ENCODE measurements at regions not wholly inside any gene's neighbourhood (a gene's known extent, or its start where the extent isn't known, plus 50 kb on each side); places are given as distances from the start of the nearest gene placed in this dataset.

DNA sequence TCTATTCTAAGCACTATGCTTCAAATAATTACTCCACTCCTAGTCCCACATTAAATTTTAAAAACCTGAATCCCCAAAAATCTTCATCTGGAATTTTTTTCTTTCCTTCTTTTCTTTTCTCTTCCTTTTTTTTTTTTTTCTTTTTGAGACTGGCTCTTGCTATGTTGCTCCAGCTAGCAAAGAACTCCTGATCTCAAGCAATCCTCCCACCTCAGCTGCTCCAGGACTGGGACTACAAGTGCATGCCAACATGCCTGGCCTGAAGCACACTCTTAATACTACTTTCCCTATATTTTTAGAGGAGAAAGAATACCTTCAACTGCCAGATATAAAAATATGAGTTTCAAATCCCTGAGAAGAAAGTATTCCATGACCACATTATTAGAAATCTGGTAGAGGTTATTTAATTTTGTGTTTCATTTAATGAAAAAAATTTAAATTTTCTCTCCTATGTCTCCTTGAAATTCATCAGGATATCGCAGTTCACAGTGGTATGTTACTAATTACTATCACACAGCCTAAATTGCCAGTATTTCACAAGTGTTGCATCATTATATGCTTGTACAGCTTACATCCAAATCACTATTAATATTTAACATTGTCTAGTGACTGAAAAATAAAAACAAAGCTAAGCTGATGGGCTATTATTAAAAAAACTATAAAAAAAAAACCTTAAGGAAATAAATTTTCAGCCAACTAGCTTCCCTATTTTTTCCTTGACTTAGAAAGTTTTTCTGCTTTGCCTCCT is 227.8 kb downstream of the NAF1 start:
- H3K4me3 ChIP-seq: no peak overlapping the region

GRCh38 chr4:162935214-162935613 is 231.5 kb downstream of the NAF1 start:
- no peak overlapping the region for H3K4me3 ChIP-seq
- TF ChIP-seq, protein P1, sequence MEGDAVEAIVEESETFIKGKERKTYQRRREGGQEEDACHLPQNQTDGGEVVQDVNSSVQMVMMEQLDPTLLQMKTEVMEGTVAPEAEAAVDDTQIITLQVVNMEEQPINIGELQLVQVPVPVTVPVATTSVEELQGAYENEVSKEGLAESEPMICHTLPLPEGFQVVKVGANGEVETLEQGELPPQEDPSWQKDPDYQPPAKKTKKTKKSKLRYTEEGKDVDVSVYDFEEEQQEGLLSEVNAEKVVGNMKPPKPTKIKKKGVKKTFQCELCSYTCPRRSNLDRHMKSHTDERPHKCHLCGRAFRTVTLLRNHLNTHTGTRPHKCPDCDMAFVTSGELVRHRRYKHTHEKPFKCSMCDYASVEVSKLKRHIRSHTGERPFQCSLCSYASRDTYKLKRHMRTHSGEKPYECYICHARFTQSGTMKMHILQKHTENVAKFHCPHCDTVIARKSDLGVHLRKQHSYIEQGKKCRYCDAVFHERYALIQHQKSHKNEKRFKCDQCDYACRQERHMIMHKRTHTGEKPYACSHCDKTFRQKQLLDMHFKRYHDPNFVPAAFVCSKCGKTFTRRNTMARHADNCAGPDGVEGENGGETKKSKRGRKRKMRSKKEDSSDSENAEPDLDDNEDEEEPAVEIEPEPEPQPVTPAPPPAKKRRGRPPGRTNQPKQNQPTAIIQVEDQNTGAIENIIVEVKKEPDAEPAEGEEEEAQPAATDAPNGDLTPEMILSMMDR (IDR thresholded peaks at IDR 0.05): no peak
- TF ChIP-seq POLR2AphosphoS5 (IDR thresholded peaks at IDR 0.05; ENCODE audit: insufficient read depth in 1 of 2, low read depth in 1 of 2) (no peak), POLR2A (IDR thresholded peaks at IDR 0.05) (no peak)
- H3K4me1 ChIP-seq: no peaks in the 10 kb centered on the region
- no peak for DNase-seq (ENCODE audit: extremely low spot score in 2 of 2)
- no peak overlapping the region for H3K27ac ChIP-seq
- H3K36me3 ChIP-seq: no peaks in the 10 kb centered on the region
- no peaks in the 10 kb centered on the region for H3K9me3 ChIP-seq
- intact Hi-C loops (cut with DNase I): no loop called here
- no peaks in the 10 kb centered on the region for H3K27me3 ChIP-seq

More for the DNA sequence above, 227.8 kb downstream of the NAF1 start:
- intact Hi-C loops (cut with DNase I): no loop called here
- TF ChIP-seq POLR2A (IDR thresholded peaks at IDR 0.05): no peak
- TF ChIP-seq, protein P1 (IDR thresholded peaks at IDR 0.05): no peak
- TF ChIP-seq POLR2AphosphoS5 (IDR thresholded peaks at IDR 0.05; ENCODE audit: insufficient read depth in 1 of 2, low read depth in 1 of 2): no peak
- no peaks in the 10 kb centered on the region for H3K27me3 ChIP-seq
- H3K4me1 ChIP-seq: no peaks in the 10 kb centered on the region
- H3K9me3 ChIP-seq: no peaks in the 10 kb centered on the region
- no peaks in the 10 kb centered on the region for H3K36me3 ChIP-seq
- no peak overlapping the region for H3K27ac ChIP-seq
- DNase-seq (ENCODE audit: extremely low spot score in 2 of 2): no peak

- intact Hi-C loops (cut with DNase I): no loop called here
- H3K4me1 ChIP-seq: no peaks in the 10 kb centered on the region
- no peaks in the 10 kb centered on the region for H3K9me3 ChIP-seq
- TF ChIP-seq POLR2A (IDR thresholded peaks at IDR 0.05) (no peak), POLR2AphosphoS5 (IDR thresholded peaks at IDR 0.05; ENCODE audit: insufficient read depth in 1 of 2, low read depth in 1 of 2) (no peak)
- TF ChIP-seq, protein P1 (IDR thresholded peaks at IDR 0.05): no peak
- no peaks in the 10 kb centered on the region for H3K27me3 ChIP-seq
- DNase-seq (ENCODE audit: extremely low spot score in 2 of 2): no peak
- H3K36me3 ChIP-seq: no peaks in the 10 kb centered on the region
- H3K27ac ChIP-seq: no peak overlapping the region
- H3K4me3 ChIP-seq: no peak overlapping the region
These were observed 235.4 kb downstream of the NAF1 start for GRCh38 chr4:162931286-162931685.

GRCh38 chr4:162921178-162921785 is 245.4 kb downstream of the NAF1 start:
- H3K4me1 ChIP-seq: no peaks in the 10 kb centered on the region
- no peaks in the 10 kb centered on the region for H3K9me3 ChIP-seq
- intact Hi-C loops (cut with DNase I): no loop called here
- H3K36me3 ChIP-seq: no peaks in the 10 kb centered on the region
- no peak overlapping the region for H3K4me3 ChIP-seq
- DNase-seq (ENCODE audit: extremely low spot score in 2 of 2): no peak
- no peak overlapping the region for H3K27ac ChIP-seq
- TF ChIP-seq POLR2A (IDR thresholded peaks at IDR 0.05) (no peak), POLR2AphosphoS5 (IDR thresholded peaks at IDR 0.05; ENCODE audit: insufficient read depth in 1 of 2, low read depth in 1 of 2) (no peak)
- TF ChIP-seq, protein P1 (IDR thresholded peaks at IDR 0.05): no peak
- H3K27me3 ChIP-seq: no peaks in the 10 kb centered on the region

- no peaks in the 10 kb centered on the region for H3K9me3 ChIP-seq
- H3K36me3 ChIP-seq: no peaks in the 10 kb centered on the region
- H3K4me1 ChIP-seq: no peaks in the 10 kb centered on the region
- H3K4me3 ChIP-seq: no peak overlapping the region
- no peak overlapping the region for H3K27ac ChIP-seq
- DNase-seq (ENCODE audit: extremely low spot score in 2 of 2): no peak
- TF ChIP-seq POLR2AphosphoS5 (IDR thresholded peaks at IDR 0.05; ENCODE audit: insufficient read depth in 1 of 2, low read depth in 1 of 2) (no peak), POLR2A (IDR thresholded peaks at IDR 0.05) (no peak)
- TF ChIP-seq, protein P1 (IDR thresholded peaks at IDR 0.05): no peak
- H3K27me3 ChIP-seq: no peaks in the 10 kb centered on the region
- intact Hi-C loops (cut with DNase I): no loop called here
These were observed 246.0 kb downstream of the NAF1 start for GRCh38 chr4:162920649-162921048.

All from vagina (tissue), 2 donors.